Astrocyte of the cerebellum (primary cell): ENCODE measurements at regions not wholly inside any gene's neighbourhood (a gene's known extent, or its start where the extent isn't known, plus 50 kb on each side); places are given as distances from the start of the nearest gene placed in this dataset.

Experiments used
- DNase-seq: peaks from one replicate; pipeline ENCODE4 v3.0.0-alpha.2; 2011; ENCODE audit warnings: low read depth
- H3K4me3 ChIP-seq: 2 replicates; pipeline ENCODE4 v1.5.1; 2011; ENCODE audit warnings: mild to moderate bottlenecking, low read depth, low read length, moderate library complexity
- CTCF ChIP-seq: IDR thresholded peaks from 2 replicates; pipeline ENCODE4 v1.5.1; 2012; ENCODE audit warnings: low read length, low read depth, moderate library complexity, mild to moderate bottlenecking; ENCODE audit errors: missing control alignments
- in situ Hi-C: cut with HindIII; loops from 2 replicates; pipeline ENCODE4 v1.10.0; 2017; ENCODE audit warnings: low sequenced_read_pairs

DNA sequence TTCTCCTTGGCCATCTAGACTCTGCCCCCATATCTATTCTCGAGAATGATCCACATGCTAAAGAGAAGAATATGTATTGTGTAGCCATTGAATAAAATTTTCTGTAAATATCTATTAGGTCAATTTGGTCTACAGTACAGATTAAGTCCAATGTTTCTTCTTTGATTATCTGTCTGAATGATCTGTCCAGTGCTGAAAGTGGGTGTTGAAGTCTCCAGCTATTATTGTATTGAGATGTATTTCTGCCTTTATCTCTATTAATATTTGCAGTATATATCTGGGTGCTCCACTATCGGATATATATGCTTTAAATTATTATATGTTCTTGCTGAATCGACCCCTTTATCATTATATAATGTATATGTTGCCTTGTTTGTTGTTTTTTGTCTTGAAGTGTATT, 384.9 kb upstream of the ROBO1 start:
- no peak for TF ChIP-seq CTCF
- no peak for DNase-seq
- in situ Hi-C loops, result no loop called here
- H3K4me3 ChIP-seq, result no peak overlapping the region

- DNase-seq, result no peak
- no peak overlapping the region for H3K4me3 ChIP-seq
- in situ Hi-C loops, result no loop called here
Measured at GRCh38 chr3:80142714-80143113, 374.9 kb upstream of the ROBO1 start.

GRCh38 chr3:80141557-80141956, 373.8 kb upstream of the ROBO1 start:
- in situ Hi-C loops, result no loop called here
- TF ChIP-seq CTCF, result no peak
- DNase-seq, result no peak
- no peak overlapping the region for H3K4me3 ChIP-seq

More at GRCh38 chr3:80142714-80143113, 374.9 kb upstream of the ROBO1 start:
- TF ChIP-seq CTCF, result no peak

GRCh38 chr3:80116281-80116680, 348.5 kb upstream of the ROBO1 start:
- DNase-seq, result no peak
- TF ChIP-seq CTCF, result no peak
- in situ Hi-C loops, result no loop called here
- H3K4me3 ChIP-seq, result no peak overlapping the region

DNA sequence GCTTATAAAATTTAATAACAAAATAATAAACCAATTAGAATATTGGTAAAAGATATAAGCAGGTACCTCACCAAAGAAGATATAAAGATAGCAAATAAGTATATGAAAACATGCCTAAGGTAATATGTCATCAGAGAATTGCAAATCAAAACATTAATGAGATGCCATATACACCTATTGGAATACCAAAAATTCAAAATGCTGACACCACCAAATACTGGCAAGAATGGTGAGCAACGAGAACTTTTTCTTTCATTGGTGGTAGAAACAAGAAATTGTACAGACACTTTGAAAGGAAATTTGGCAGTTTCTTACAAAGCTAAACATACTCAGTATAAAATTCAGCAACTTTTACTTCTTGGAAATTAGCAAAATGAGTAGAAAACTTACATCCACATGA, 346.9 kb upstream of the ROBO1 start:
- no peak for TF ChIP-seq CTCF
- H3K4me3 ChIP-seq, result no peak overlapping the region
- DNase-seq, result no peak
- in situ Hi-C loops, result no loop called here

GRCh38 chr3:80113331-80113730, 345.5 kb upstream of the ROBO1 start:
- DNase-seq, result no peak
- no peak overlapping the region for H3K4me3 ChIP-seq
- in situ Hi-C loops, result no loop called here
- TF ChIP-seq CTCF, result no peak

DNA sequence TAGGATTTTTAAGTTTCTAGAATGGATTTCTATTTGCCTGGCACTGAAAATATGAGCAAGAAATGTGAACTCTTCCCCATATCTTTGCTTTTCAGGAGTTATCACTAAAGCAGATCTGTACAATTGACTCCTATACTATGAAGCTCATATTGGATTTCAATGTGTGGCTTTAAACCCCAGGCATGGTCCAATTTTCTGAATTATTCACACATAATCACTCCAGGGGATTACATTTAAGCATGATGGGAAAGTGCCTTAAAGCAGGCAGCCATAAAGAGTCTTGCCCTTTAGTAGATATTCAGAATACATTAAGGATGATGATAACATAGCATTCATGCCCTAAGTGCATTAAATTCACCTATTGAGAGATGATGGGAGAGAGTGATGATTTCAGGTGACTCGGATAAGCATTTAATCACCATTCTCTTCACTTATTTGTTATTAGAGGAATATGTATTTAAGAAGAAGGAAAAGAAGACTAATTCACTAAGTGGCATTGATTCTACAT, 331.8 kb upstream of the ROBO1 start:
- H3K4me3 ChIP-seq, result no peak overlapping the region
- in situ Hi-C loops, result no loop called here
- DNase-seq, result no peak
- TF ChIP-seq CTCF, result no peak
